SU-DHL-6 (cell line): ENCODE measurements at regions not wholly inside any gene's neighbourhood (a gene's known extent, or its start where the extent isn't known, plus 50 kb on each side); places are given as distances from the start of the nearest gene placed in this dataset.

Experiments used
- H2AFZ ChIP-seq: fragments of 200-600 bp; sonication (generic); 2 replicates; pipeline ENCODE4 v1.6.1; 2014; ENCODE audit warnings: low read depth, mild to moderate bottlenecking, moderate library complexity, mixed read lengths, antibody characterized with exemption, low read length; ENCODE audit not compliant: severe bottlenecking
- H3F3A ChIP-seq: fragments of 200-600 bp; shearing (Covaris generic); 2 replicates; pipeline ENCODE4 v1.6.0; 2016; ENCODE audit warnings: antibody characterized with exemption, mild to moderate bottlenecking; ENCODE audit not compliant: insufficient read depth
- H3K27ac ChIP-seq: fragments of 200-600 bp; sonication (generic); 2 replicates; pipeline ENCODE4 v1.5.1; 2016; ENCODE audit warnings: low read depth, mild to moderate bottlenecking, low read length, moderate library complexity, mixed read lengths
- H3K27me3 ChIP-seq: fragments of 200-600 bp; sonication (generic), shearing (Covaris generic); 2 replicates; pipeline ENCODE4 v1.6.0; 2014; ENCODE audit warnings: mild to moderate bottlenecking, low read length
- H3K36me3 ChIP-seq: fragments of 200-600 bp; sonication (generic); 2 replicates; pipeline ENCODE4 v1.6.1; 2014; ENCODE audit warnings: mild to moderate bottlenecking, low read length, mixed read lengths
- H3K4me2 ChIP-seq: fragments of 300-600, 200-600 bp; shearing (Covaris generic), sonication (generic); 2 replicates; pipeline ENCODE4 v1.6.0; 2014; ENCODE audit warnings: low read length, low read depth, mild to moderate bottlenecking; ENCODE audit not compliant: poor library complexity, severe bottlenecking
- H3K4me3 ChIP-seq: fragments of 200-600 bp; sonication (generic); 2 replicates; pipeline ENCODE4 v1.5.1; 2014; ENCODE audit warnings: antibody characterized with exemption, low read length, mild to moderate bottlenecking, mixed read lengths; ENCODE audit not compliant: insufficient read depth, poor library complexity, severe bottlenecking
- H3K79me2 ChIP-seq: fragments of 200-600 bp; sonication (generic); 2 replicates; pipeline ENCODE4 v1.6.1; 2014; ENCODE audit warnings: mild to moderate bottlenecking, low read length, moderate library complexity; ENCODE audit not compliant: insufficient read depth
- H3K9ac ChIP-seq: fragments of 200-600 bp; sonication (generic); 2 replicates; pipeline ENCODE4 v1.7.0; 2014; ENCODE audit warnings: mild to moderate bottlenecking, low read length
- H3K9me2 ChIP-seq: fragments of 200-600 bp; sonication (generic); replicated peaks from 2 replicates; pipeline ENCODE4 v1.6.1; 2014; ENCODE audit warnings: low read length; ENCODE audit not compliant: insufficient read depth
- H3K9me3 ChIP-seq: fragments of 200-600 bp; sonication (generic); 2 replicates; pipeline ENCODE4 v1.6.1; 2014; ENCODE audit warnings: low read length, mixed read lengths; ENCODE audit not compliant: insufficient read depth
- H4K20me1 ChIP-seq: fragments of 200-600 bp; sonication (generic); 2 replicates; pipeline ENCODE4 v1.6.1; 2014; ENCODE audit warnings: low read depth, mild to moderate bottlenecking, antibody characterized with exemption, low read length, moderate library complexity, mixed read lengths
- CTCF ChIP-seq: fragments of 200-600 bp; sonication (generic); IDR thresholded peaks from one replicate; pipeline ENCODE4 v1.5.1; 2017; ENCODE audit warnings: antibody characterized with exemption, mild to moderate bottlenecking, low read length, moderate library complexity; ENCODE audit not compliant: insufficient read depth, poor library complexity, severe bottlenecking
- EZH2phosphoT487 ChIP-seq: fragments of 200-600 bp; sonication (generic), shearing (Covaris generic); conservative IDR thresholded peaks from 2 replicates; pipeline ENCODE4 v1.6.1; 2018; ENCODE audit warnings: mild to moderate bottlenecking, antibody characterized with exemption, low read length, moderate library complexity, mixed read lengths

GRCh38 chr11:112817376-112817775, 143.8 kb upstream of the NCAM1 start:
- Histone ChIP-seq H3F3A (no peaks in the 10 kb centered on the region), H3K27me3 (no peaks in the 10 kb centered on the region), H3K27ac (no peak overlapping the region), H2AFZ (no peak overlapping the region), H3K36me3 (no peaks in the 10 kb centered on the region), H3K79me2 (no peaks in the 10 kb centered on the region), H3K9ac (no peak overlapping the region), H3K9me2 (no peaks in the 10 kb centered on the region), H4K20me1 (no peaks in the 10 kb centered on the region), H3K9me3 (no peaks in the 10 kb centered on the region), H3K4me2 (no peak overlapping the region), H3K4me3 (no peak overlapping the region)
- TF ChIP-seq EZH2phosphoT487: no peak
- TF ChIP-seq CTCF: no peak

- H3K9me3 ChIP-seq: no peaks in the 10 kb centered on the region
- TF ChIP-seq EZH2phosphoT487: no peak
- no peaks in the 10 kb centered on the region for H3K9me2 ChIP-seq
- no peak overlapping the region for H3K4me2 ChIP-seq
- H3K27ac ChIP-seq: no peak overlapping the region
- H3K36me3 ChIP-seq: no peaks in the 10 kb centered on the region
- H3K9ac ChIP-seq: no peak overlapping the region
- no peaks in the 10 kb centered on the region for H3K27me3 ChIP-seq
- H3K79me2 ChIP-seq: no peaks in the 10 kb centered on the region
- H2AFZ ChIP-seq: no peak overlapping the region
- H3F3A ChIP-seq: no peaks in the 10 kb centered on the region
- no peak overlapping the region for H3K4me3 ChIP-seq
- H4K20me1 ChIP-seq: no peaks in the 10 kb centered on the region
Measured at GRCh38 chr11:112822478-112823274, 138.5 kb upstream of the NCAM1 start.

GRCh38 chr11:112826026-112826425, 135.2 kb upstream of the NCAM1 start:
- Histone ChIP-seq H4K20me1 (no peaks in the 10 kb centered on the region), H3K27ac (no peak overlapping the region), H3K79me2 (no peaks in the 10 kb centered on the region), H3K27me3 (no peaks in the 10 kb centered on the region), H2AFZ (no peak overlapping the region), H3K4me3 (no peak overlapping the region), H3K9me2 (no peaks in the 10 kb centered on the region), H3K9ac (no peak overlapping the region), H3K36me3 (no peaks in the 10 kb centered on the region), H3K4me2 (no peak overlapping the region), H3F3A (no peaks in the 10 kb centered on the region), H3K9me3 (no peaks in the 10 kb centered on the region)
- no peak for TF ChIP-seq EZH2phosphoT487
- TF ChIP-seq CTCF: no peak

GRCh38 chr11:112826788-112827187, 134.4 kb upstream of the NCAM1 start:
- Histone ChIP-seq H3F3A (no peaks in the 10 kb centered on the region), H3K27me3 (no peaks in the 10 kb centered on the region), H3K9ac (no peak overlapping the region), H3K79me2 (no peaks in the 10 kb centered on the region), H3K4me2 (no peak overlapping the region), H3K4me3 (no peak overlapping the region), H3K9me3 (no peaks in the 10 kb centered on the region), H3K9me2 (no peaks in the 10 kb centered on the region), H4K20me1 (no peaks in the 10 kb centered on the region), H3K27ac (no peak overlapping the region), H3K36me3 (no peaks in the 10 kb centered on the region), H2AFZ (no peak overlapping the region)
- TF ChIP-seq CTCF (no peak), EZH2phosphoT487 (no peak)
